HG03354 (cell line): ENCODE measurements at regions not wholly inside any gene's neighbourhood (a gene's known extent, or its start where the extent isn't known, plus 50 kb on each side); places are given as distances from the start of the nearest gene placed in this dataset.

Experiments used
- ATAC-seq: cut with Tn5 transposase; IDR thresholded peaks from one replicate; pipeline ENCODE4 v1.9.1; 2021; ENCODE audit warnings: mild to moderate bottlenecking; ENCODE audit not compliant: unreplicated experiment, poor library complexity, severe bottlenecking

GRCh38 chr3:59464187-59464586 is 414.4 kb upstream of the CFAP20DC start:
- no peak for ATAC-seq

GRCh38 chr3:59463253-59463652 is 413.4 kb upstream of the CFAP20DC start:
- ATAC-seq = no peak

GRCh38 chr3:59460068-59460467 is 410.2 kb upstream of the CFAP20DC start:
- no peak for ATAC-seq

- ATAC-seq = peak; percentile 95
These were observed 407.1 kb upstream of the CFAP20DC start for GRCh38 chr3:59456852-59457485.

- no peak for ATAC-seq
These were observed 402.2 kb upstream of the CFAP20DC start for GRCh38 chr3:59451800-59452746.

- peak; percentile 97 for ATAC-seq
These were observed 401.3 kb upstream of the CFAP20DC start for GRCh38 chr3:59450946-59451763.

- peak; percentile 34 for ATAC-seq
These were observed 400.6 kb upstream of the CFAP20DC start for GRCh38 chr3:59450437-59450836.

GRCh38 chr3:59446775-59447465 is 397.1 kb upstream of the CFAP20DC start:
- no peak for ATAC-seq

- ATAC-seq = no peak
These were observed 394.9 kb upstream of the CFAP20DC start for GRCh38 chr3:59444676-59445075.

- ATAC-seq = peak; percentile 49
These were observed 394.5 kb upstream of the CFAP20DC start for GRCh38 chr3:59444294-59444671.

- no peak for ATAC-seq
These were observed 393.9 kb upstream of the CFAP20DC start for GRCh38 chr3:59443618-59444293.

- ATAC-seq = no peak
These were observed 392.2 kb upstream of the CFAP20DC start for GRCh38 chr3:59442046-59442445.

- ATAC-seq = no peak
These were observed 390.6 kb upstream of the CFAP20DC start for GRCh38 chr3:59440285-59441028.

- no peak for ATAC-seq
These were observed 388.7 kb upstream of the CFAP20DC start for GRCh38 chr3:59438492-59438891.

- no peak for ATAC-seq
These were observed 386.5 kb upstream of the CFAP20DC start for GRCh38 chr3:59436164-59436958.

GRCh38 chr3:59433546-59433945 is 383.7 kb upstream of the CFAP20DC start:
- no peak for ATAC-seq

GRCh38 chr3:59432665-59433064 is 382.8 kb upstream of the CFAP20DC start:
- ATAC-seq = no peak

- no peak for ATAC-seq
These were observed 380.5 kb upstream of the CFAP20DC start for GRCh38 chr3:59430341-59430740.
